ENCODE measurements at regions not wholly inside any gene's neighbourhood (a gene's known extent, or its start where the extent isn't known, plus 50 kb on each side); places are given as distances from the start of the nearest gene placed in this dataset.

DNA sequence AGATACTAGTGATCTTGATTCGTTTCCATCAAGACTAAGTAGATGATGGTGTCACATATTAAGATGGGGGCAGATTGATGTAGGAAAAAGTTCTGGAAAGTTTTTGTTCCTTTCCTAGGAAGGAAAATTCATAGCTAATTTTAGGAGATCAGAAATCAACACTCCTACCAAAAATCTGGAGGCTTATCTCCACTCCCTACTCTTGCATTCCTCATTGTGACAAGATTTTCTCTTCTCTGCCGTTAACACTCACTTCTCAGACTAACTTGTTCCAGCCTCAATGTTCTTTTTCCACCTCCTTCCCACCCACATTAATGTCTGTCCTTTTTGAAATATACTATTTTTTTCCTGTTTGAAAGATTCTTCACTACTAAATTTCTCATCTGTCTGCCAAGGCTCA is 851.9 kb upstream of the GHITM start:
- H3K9me3 Mint-ChIP-seq (ENCODE audit: low read depth): peaks cover 16% of the 10 kb centered on the region
- no peaks in the 10 kb centered on the region for H3K4me1 Mint-ChIP-seq (ENCODE audit: low read depth)
- no peak overlapping the region for H3K4me3 Mint-ChIP-seq (ENCODE audit: unreplicated experiment)
- H3K36me3 Mint-ChIP-seq (ENCODE audit: low read depth): peaks cover 2% of the 10 kb centered on the region
- no peaks in the 10 kb centered on the region for H3K27me3 Mint-ChIP-seq (ENCODE audit: low read depth)
- no peak for DNase-seq (ENCODE audit: low spot score)
- TF ChIP-seq, protein P1, sequence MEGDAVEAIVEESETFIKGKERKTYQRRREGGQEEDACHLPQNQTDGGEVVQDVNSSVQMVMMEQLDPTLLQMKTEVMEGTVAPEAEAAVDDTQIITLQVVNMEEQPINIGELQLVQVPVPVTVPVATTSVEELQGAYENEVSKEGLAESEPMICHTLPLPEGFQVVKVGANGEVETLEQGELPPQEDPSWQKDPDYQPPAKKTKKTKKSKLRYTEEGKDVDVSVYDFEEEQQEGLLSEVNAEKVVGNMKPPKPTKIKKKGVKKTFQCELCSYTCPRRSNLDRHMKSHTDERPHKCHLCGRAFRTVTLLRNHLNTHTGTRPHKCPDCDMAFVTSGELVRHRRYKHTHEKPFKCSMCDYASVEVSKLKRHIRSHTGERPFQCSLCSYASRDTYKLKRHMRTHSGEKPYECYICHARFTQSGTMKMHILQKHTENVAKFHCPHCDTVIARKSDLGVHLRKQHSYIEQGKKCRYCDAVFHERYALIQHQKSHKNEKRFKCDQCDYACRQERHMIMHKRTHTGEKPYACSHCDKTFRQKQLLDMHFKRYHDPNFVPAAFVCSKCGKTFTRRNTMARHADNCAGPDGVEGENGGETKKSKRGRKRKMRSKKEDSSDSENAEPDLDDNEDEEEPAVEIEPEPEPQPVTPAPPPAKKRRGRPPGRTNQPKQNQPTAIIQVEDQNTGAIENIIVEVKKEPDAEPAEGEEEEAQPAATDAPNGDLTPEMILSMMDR (IDR thresholded peaks at IDR 0.05): no peak
- H3K27ac Mint-ChIP-seq (ENCODE audit: unreplicated experiment): no peak overlapping the region

DNA sequence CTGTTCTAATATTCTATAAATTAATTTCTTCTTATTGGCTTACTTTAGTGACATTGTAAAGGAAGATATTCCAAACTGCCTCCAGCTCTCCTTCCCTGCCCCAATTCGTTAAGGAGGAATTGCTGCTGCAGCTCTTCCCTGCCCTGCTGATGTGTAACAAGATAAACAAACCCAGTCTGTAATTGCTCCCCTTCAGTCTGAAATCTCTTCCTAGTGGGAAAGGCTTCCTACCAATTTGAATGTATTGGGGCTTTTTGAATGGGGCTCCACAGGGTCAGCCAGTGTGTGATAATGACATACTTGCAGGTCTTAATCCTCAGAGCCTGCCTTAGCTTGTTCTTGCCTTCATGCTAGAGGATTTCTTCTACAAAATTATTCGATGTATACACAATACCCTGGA is 849.9 kb upstream of the GHITM start:
- DNase-seq (ENCODE audit: low spot score): no peak
- H3K9me3 Mint-ChIP-seq (ENCODE audit: low read depth): peaks cover 13% of the 10 kb centered on the region
- TF ChIP-seq, protein P1 (IDR thresholded peaks at IDR 0.05): no peak
- H3K4me1 Mint-ChIP-seq (ENCODE audit: low read depth): no peaks in the 10 kb centered on the region
- H3K36me3 Mint-ChIP-seq (ENCODE audit: low read depth): peaks cover 2% of the 10 kb centered on the region
- no peak overlapping the region for H3K4me3 Mint-ChIP-seq (ENCODE audit: unreplicated experiment)
- no peak overlapping the region for H3K27ac Mint-ChIP-seq (ENCODE audit: unreplicated experiment)
- no peaks in the 10 kb centered on the region for H3K27me3 Mint-ChIP-seq (ENCODE audit: low read depth)

DNA sequence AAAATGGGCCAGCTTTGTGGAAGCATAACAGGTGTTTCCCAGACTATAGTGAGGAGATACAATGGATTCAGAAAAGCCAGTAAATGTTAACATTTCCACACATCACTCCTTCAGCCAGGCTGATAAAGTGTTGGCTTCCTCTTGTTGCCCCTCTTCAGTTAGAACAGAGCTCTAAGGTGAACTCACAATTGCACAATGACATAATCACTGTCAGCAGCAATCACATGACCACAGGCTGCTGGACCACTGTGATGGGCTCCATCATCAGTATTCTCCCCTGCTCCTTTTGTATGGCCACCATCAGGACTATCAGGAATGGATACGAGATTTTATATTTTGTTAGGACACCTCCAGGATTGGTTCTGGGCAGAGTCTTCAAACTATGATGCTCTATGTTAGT is 849.4 kb upstream of the GHITM start:
- H3K4me3 Mint-ChIP-seq (ENCODE audit: unreplicated experiment): no peak overlapping the region
- no peaks in the 10 kb centered on the region for H3K27me3 Mint-ChIP-seq (ENCODE audit: low read depth)
- H3K4me1 Mint-ChIP-seq (ENCODE audit: low read depth): no peaks in the 10 kb centered on the region
- H3K9me3 Mint-ChIP-seq (ENCODE audit: low read depth): peaks cover 13% of the 10 kb centered on the region
- peaks cover 2% of the 10 kb centered on the region for H3K36me3 Mint-ChIP-seq (ENCODE audit: low read depth)
- no peak overlapping the region for H3K27ac Mint-ChIP-seq (ENCODE audit: unreplicated experiment)
- TF ChIP-seq, protein P1 (IDR thresholded peaks at IDR 0.05): no peak
- no peak for DNase-seq (ENCODE audit: low spot score)

DNA sequence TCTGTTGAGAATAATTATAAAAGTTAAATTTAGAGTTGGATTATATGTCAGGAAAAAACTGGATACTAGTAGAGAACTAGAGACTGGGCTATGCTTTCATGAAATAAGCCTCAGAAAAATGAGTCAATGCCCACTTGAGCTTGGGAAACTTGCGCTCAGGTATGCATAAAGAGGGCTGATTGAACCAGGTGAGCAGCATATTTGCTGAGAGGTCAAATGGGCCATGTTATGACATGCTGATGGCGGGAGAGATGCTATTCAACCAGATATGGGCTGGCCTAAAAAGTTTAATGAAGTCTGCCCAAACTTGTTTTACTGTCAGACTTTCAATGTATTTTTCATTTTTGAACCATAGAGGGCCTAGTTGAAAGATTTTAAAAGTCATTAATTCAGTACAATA is 837.6 kb upstream of the GHITM start:
- no peak overlapping the region for H3K27ac Mint-ChIP-seq (ENCODE audit: unreplicated experiment)
- H3K9me3 Mint-ChIP-seq (ENCODE audit: low read depth): peaks cover 4% of the 10 kb centered on the region
- DNase-seq (ENCODE audit: low spot score): no peak
- H3K36me3 Mint-ChIP-seq (ENCODE audit: low read depth): no peaks in the 10 kb centered on the region
- no peaks in the 10 kb centered on the region for H3K4me1 Mint-ChIP-seq (ENCODE audit: low read depth)
- TF ChIP-seq, protein P1 (IDR thresholded peaks at IDR 0.05): no peak
- H3K4me3 Mint-ChIP-seq (ENCODE audit: unreplicated experiment): no peak overlapping the region
- no peaks in the 10 kb centered on the region for H3K27me3 Mint-ChIP-seq (ENCODE audit: low read depth)

DNA sequence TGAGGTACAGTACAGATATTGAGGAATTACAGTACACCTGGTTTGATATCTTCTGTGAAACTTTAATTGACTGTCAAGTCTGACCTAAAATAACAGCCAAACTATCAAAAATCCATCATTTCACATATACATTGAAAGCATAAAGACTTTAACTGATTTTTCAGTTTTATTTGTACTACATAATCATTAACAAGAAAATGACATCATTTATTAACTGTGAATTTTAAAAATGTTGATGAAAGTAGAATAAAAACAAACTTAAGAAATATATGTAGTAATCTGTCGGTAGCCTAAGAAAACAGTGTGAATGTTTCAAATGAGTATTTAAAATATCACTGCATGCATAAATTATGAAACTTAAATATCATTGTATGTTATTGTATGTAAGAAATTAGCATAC is 836.7 kb upstream of the GHITM start:
- Mint-ChIP-seq H3K27me3 (ENCODE audit: low read depth) (no peaks in the 10 kb centered on the region), H3K9me3 (ENCODE audit: low read depth) (peaks cover 2% of the 10 kb centered on the region), H3K27ac (ENCODE audit: unreplicated experiment) (no peak overlapping the region), H3K4me1 (ENCODE audit: low read depth) (no peaks in the 10 kb centered on the region), H3K36me3 (ENCODE audit: low read depth) (no peaks in the 10 kb centered on the region), H3K4me3 (ENCODE audit: unreplicated experiment) (no peak overlapping the region)
- TF ChIP-seq, protein P1 (IDR thresholded peaks at IDR 0.05): no peak
- DNase-seq (ENCODE audit: low spot score): no peak
